ENCODE measurements at regions not wholly inside any gene's neighbourhood (a gene's known extent, or its start where the extent isn't known, plus 50 kb on each side); places are given as distances from the start of the nearest gene placed in this dataset.

DNA sequence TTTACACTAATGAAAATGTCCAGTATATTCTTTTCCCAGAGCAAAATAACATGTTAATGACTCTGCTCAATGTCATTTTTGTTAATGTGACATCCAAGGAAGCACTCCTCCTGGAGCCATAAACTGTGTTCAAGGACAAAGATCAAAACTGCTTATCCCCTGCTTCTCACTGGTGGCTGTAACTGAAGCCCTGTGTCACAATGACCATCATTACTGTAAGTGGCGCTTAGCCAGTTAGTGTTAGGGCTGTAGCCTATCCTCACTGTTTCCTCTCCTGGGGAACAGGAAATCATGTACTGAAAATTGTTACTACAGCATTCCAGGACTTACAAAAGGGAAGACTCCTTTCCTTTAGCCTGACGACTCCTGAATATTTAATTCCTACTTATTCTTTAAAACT, 71.7 kb upstream of the COX7C start:
- TF ChIP-seq SOX15 (CRISPR knock-in tag; IDR thresholded peaks at IDR 0.05) = no peak
- TF ChIP-seq IRF2 (CRISPR knock-in tag; IDR thresholded peaks at IDR 0.05; ENCODE audit: borderline replicate concordance, low read depth) = no peak
- Mint-ChIP-seq H3K9me3 (no peaks in the 10 kb centered on the region), H3K36me3 (no peaks in the 10 kb centered on the region), H3K27ac (peak overlapping the region; percentile 70; the same call in 1 of the 2 replicates), H3K4me1 (peaks cover 7% of the 10 kb centered on the region), H3K27me3 (ENCODE audit: low read depth) (no peaks in the 10 kb centered on the region), H3K4me3 (no peak overlapping the region)
- DNase-seq (ENCODE audit: low spot score) (no peak), ATAC-seq (peak; percentile 74)
- CTCF ChIA-PET = interaction anchor here (1.0 kb wide), 1 partner anchor 42 kb away, joined by 3 read pairs; no protein-coding TSS in a partner anchor
- POLR2A ChIA-PET = no interaction called here

DNA sequence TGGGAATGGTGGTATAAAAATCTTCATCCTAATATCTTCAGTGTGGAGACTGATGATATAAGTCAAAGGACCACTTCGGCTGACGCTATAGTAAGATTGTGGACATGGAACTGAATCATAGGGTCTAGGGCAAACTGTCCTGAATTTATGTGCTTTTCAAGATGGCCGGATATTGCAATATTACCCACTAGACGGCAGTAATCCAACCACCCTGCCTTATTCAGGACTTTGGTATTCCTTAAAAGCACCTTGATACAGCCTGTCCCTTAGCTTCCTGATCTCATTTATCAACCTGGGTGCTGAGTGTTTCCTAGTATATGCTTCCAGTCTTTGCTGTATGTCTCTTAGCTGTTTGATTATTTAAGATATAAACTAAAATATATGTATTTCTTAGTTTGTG, 71.2 kb upstream of the COX7C start:
- DNase-seq (ENCODE audit: low spot score) = no peak
- peaks cover 7% of the 10 kb centered on the region for H3K4me1 Mint-ChIP-seq
- no peak overlapping the region for H3K4me3 Mint-ChIP-seq
- no peak for TF ChIP-seq KAT7 (CRISPR knock-in tag; IDR thresholded peaks at IDR 0.05; ENCODE audit: borderline replicate concordance)
- TF ChIP-seq GTF2I (CRISPR knock-in tag; conservative IDR thresholded peaks at IDR 0.05) = no peak
- TF ChIP-seq, protein P1, sequence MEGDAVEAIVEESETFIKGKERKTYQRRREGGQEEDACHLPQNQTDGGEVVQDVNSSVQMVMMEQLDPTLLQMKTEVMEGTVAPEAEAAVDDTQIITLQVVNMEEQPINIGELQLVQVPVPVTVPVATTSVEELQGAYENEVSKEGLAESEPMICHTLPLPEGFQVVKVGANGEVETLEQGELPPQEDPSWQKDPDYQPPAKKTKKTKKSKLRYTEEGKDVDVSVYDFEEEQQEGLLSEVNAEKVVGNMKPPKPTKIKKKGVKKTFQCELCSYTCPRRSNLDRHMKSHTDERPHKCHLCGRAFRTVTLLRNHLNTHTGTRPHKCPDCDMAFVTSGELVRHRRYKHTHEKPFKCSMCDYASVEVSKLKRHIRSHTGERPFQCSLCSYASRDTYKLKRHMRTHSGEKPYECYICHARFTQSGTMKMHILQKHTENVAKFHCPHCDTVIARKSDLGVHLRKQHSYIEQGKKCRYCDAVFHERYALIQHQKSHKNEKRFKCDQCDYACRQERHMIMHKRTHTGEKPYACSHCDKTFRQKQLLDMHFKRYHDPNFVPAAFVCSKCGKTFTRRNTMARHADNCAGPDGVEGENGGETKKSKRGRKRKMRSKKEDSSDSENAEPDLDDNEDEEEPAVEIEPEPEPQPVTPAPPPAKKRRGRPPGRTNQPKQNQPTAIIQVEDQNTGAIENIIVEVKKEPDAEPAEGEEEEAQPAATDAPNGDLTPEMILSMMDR (IDR thresholded peaks at IDR 0.05) = no peak
- no peak for TF ChIP-seq ZNF671 (CRISPR knock-in tag; IDR thresholded peaks at IDR 0.05)
- no peak for TF ChIP-seq MYBL2 (CRISPR knock-in tag; IDR thresholded peaks at IDR 0.05)
- TF ChIP-seq, protein P2, sequence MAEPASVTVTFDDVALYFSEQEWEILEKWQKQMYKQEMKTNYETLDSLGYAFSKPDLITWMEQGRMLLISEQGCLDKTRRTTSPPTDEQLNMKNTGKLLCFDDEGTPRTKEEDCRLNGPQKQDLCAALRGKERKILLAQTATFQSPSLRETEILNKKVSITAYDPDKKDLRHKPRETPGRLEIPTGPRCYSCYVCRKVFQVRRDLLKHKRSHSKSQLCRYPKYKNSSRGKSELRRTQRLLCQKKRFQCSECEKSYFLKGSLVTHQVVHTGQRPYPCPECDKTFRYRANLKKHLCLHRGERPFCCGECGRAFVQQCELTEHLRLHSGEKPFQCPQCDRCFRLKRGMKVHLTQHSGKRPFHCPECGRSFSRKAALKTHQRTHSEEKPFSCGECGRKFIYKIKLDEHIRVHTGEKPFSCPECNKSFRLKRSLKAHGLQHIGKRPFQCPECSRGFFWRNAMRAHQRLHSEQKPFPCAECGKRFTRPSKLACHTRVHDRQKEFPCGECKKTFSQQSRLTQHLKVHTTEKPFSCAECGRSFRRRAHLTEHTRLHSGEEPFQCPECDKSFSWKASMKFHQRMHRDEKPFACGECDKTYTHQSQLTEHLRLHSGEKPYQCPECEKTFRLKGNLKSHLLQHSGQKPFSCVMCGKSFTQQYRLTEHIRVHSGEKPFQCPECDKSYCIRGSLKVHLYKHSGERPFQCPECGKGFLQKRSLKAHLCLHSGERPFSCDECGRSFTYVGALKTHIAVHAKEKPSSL (CRISPR knock-in tag; conservative IDR thresholded peaks at IDR 0.05) = no peak
- H3K36me3 Mint-ChIP-seq = no peaks in the 10 kb centered on the region
- no peaks in the 10 kb centered on the region for H3K27me3 Mint-ChIP-seq (ENCODE audit: low read depth)
- H3K9me3 Mint-ChIP-seq = no peaks in the 10 kb centered on the region
- H3K27ac Mint-ChIP-seq = no peak overlapping the region
- POLR2A ChIA-PET = no interaction called here
- peak; percentile 70 for ATAC-seq
- CTCF ChIA-PET = interaction anchor here (1.0 kb wide), 1 partner anchor 41 kb away, joined by 3 read pairs; no protein-coding TSS in a partner anchor

DNA sequence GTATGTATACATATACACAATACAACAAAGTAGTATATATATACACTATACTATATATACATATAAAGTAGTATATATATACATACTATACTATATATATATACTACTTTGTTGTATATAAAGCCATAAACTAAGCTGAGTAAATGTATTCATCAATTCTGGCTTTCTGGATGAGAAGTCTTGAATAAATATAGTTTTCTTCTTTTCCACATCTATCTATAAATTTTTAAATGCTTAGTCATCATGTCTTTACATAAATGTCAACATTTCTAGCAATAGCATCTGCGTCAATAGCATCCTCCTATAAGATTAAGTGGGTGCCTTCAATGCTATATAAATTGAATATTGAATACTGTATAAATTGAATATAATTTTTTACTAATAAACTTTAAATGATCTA, 63.1 kb upstream of the COX7C start:
- POLR2A ChIA-PET = no interaction called here
- TF ChIP-seq RELA (CRISPR knock-in tag; IDR thresholded peaks at IDR 0.05; ENCODE audit: borderline replicate concordance) (no peak), FOXK1 (CRISPR knock-in tag; IDR thresholded peaks at IDR 0.05) (no peak), IRF2 (CRISPR knock-in tag; IDR thresholded peaks at IDR 0.05; ENCODE audit: borderline replicate concordance, low read depth) (no peak), TP53 (CRISPR knock-in tag; IDR thresholded peaks at IDR 0.05) (no peak), NFYB (CRISPR knock-in tag; conservative IDR thresholded peaks at IDR 0.05; ENCODE audit: low read depth) (no peak), NR2C2 (CRISPR knock-in tag; IDR thresholded peaks at IDR 0.05) (no peak), PRRX2 (CRISPR knock-in tag; IDR thresholded peaks at IDR 0.05) (no peak), ELF4 (CRISPR knock-in tag; IDR thresholded peaks at IDR 0.05; ENCODE audit: low read depth) (no peak), ZNF671 (CRISPR knock-in tag; IDR thresholded peaks at IDR 0.05) (no peak)
- TF ChIP-seq, protein P3, sequence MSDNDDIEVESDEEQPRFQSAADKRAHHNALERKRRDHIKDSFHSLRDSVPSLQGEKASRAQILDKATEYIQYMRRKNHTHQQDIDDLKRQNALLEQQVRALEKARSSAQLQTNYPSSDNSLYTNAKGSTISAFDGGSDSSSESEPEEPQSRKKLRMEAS (CRISPR knock-in tag; IDR thresholded peaks at IDR 0.05) = no peak
- TF ChIP-seq, protein P4, sequence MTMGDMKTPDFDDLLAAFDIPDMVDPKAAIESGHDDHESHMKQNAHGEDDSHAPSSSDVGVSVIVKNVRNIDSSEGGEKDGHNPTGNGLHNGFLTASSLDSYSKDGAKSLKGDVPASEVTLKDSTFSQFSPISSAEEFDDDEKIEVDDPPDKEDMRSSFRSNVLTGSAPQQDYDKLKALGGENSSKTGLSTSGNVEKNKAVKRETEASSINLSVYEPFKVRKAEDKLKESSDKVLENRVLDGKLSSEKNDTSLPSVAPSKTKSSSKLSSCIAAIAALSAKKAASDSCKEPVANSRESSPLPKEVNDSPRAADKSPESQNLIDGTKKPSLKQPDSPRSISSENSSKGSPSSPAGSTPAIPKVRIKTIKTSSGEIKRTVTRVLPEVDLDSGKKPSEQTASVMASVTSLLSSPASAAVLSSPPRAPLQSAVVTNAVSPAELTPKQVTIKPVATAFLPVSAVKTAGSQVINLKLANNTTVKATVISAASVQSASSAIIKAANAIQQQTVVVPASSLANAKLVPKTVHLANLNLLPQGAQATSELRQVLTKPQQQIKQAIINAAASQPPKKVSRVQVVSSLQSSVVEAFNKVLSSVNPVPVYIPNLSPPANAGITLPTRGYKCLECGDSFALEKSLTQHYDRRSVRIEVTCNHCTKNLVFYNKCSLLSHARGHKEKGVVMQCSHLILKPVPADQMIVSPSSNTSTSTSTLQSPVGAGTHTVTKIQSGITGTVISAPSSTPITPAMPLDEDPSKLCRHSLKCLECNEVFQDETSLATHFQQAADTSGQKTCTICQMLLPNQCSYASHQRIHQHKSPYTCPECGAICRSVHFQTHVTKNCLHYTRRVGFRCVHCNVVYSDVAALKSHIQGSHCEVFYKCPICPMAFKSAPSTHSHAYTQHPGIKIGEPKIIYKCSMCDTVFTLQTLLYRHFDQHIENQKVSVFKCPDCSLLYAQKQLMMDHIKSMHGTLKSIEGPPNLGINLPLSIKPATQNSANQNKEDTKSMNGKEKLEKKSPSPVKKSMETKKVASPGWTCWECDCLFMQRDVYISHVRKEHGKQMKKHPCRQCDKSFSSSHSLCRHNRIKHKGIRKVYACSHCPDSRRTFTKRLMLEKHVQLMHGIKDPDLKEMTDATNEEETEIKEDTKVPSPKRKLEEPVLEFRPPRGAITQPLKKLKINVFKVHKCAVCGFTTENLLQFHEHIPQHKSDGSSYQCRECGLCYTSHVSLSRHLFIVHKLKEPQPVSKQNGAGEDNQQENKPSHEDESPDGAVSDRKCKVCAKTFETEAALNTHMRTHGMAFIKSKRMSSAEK (CRISPR knock-in tag; IDR thresholded peaks at IDR 0.05; ENCODE audit: borderline replicate concordance) = no peak
- TF ChIP-seq, protein P5, sequence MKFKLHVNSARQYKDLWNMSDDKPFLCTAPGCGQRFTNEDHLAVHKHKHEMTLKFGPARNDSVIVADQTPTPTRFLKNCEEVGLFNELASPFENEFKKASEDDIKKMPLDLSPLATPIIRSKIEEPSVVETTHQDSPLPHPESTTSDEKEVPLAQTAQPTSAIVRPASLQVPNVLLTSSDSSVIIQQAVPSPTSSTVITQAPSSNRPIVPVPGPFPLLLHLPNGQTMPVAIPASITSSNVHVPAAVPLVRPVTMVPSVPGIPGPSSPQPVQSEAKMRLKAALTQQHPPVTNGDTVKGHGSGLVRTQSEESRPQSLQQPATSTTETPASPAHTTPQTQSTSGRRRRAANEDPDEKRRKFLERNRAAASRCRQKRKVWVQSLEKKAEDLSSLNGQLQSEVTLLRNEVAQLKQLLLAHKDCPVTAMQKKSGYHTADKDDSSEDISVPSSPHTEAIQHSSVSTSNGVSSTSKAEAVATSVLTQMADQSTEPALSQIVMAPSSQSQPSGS (CRISPR knock-in tag; IDR thresholded peaks at IDR 0.05; ENCODE audit: borderline replicate concordance, low read depth) = no peak
- TF ChIP-seq, protein P6, sequence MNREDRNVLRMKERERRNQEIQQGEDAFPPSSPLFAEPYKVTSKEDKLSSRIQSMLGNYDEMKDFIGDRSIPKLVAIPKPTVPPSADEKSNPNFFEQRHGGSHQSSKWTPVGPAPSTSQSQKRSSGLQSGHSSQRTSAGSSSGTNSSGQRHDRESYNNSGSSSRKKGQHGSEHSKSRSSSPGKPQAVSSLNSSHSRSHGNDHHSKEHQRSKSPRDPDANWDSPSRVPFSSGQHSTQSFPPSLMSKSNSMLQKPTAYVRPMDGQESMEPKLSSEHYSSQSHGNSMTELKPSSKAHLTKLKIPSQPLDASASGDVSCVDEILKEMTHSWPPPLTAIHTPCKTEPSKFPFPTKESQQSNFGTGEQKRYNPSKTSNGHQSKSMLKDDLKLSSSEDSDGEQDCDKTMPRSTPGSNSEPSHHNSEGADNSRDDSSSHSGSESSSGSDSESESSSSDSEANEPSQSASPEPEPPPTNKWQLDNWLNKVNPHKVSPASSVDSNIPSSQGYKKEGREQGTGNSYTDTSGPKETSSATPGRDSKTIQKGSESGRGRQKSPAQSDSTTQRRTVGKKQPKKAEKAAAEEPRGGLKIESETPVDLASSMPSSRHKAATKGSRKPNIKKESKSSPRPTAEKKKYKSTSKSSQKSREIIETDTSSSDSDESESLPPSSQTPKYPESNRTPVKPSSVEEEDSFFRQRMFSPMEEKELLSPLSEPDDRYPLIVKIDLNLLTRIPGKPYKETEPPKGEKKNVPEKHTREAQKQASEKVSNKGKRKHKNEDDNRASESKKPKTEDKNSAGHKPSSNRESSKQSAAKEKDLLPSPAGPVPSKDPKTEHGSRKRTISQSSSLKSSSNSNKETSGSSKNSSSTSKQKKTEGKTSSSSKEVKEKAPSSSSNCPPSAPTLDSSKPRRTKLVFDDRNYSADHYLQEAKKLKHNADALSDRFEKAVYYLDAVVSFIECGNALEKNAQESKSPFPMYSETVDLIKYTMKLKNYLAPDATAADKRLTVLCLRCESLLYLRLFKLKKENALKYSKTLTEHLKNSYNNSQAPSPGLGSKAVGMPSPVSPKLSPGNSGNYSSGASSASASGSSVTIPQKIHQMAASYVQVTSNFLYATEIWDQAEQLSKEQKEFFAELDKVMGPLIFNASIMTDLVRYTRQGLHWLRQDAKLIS (CRISPR knock-in tag; IDR thresholded peaks at IDR 0.05; ENCODE audit: borderline replicate concordance) = no peak

More for the DNA sequence above, 63.1 kb upstream of the COX7C start:
- Mint-ChIP-seq H3K4me1 (peaks cover 4% of the 10 kb centered on the region), H3K27me3 (ENCODE audit: low read depth) (no peaks in the 10 kb centered on the region), H3K4me3 (no peak overlapping the region), H3K9me3 (peaks cover 17% of the 10 kb centered on the region), H3K36me3 (0 out of 2 replicates have a peak, but pooled peaks cover 4% of the 10 kb centered on the region), H3K27ac (no peak overlapping the region)
- CTCF ChIA-PET = no interaction called here
- no peak for DNase-seq (ENCODE audit: low spot score)
- no peak for ATAC-seq
